ENCODE measurements at regions not wholly inside any gene's neighbourhood (a gene's known extent, or its start where the extent isn't known, plus 50 kb on each side); places are given as distances from the start of the nearest gene placed in this dataset.

DNA sequence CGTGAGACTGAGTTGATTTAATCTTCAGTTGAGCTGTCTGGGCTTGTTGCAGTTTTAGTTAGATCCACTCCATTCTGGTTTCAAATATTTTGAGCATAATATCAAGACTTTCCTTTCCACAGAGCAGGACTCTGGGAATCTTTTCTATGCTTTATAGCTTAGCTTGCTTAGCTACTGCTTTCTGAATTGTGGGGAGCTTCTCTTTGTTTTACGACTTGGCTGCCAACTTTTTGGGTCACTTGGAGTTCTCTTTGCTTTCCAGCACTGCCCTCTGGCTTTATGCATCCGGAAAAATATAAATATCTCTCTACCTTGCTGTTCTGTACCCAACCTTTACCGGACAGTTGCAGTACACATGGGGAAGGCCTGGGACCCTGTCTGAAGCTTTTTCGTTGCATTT lies 292.1 kb downstream of the STIM2 start:
- TF ChIP-seq EP300 (IDR thresholded peaks at IDR 0.05) (no peak), POLR2A (IDR thresholded peaks at IDR 0.05; ENCODE audit: low read depth) (no peak)
- TF ChIP-seq, protein P1, sequence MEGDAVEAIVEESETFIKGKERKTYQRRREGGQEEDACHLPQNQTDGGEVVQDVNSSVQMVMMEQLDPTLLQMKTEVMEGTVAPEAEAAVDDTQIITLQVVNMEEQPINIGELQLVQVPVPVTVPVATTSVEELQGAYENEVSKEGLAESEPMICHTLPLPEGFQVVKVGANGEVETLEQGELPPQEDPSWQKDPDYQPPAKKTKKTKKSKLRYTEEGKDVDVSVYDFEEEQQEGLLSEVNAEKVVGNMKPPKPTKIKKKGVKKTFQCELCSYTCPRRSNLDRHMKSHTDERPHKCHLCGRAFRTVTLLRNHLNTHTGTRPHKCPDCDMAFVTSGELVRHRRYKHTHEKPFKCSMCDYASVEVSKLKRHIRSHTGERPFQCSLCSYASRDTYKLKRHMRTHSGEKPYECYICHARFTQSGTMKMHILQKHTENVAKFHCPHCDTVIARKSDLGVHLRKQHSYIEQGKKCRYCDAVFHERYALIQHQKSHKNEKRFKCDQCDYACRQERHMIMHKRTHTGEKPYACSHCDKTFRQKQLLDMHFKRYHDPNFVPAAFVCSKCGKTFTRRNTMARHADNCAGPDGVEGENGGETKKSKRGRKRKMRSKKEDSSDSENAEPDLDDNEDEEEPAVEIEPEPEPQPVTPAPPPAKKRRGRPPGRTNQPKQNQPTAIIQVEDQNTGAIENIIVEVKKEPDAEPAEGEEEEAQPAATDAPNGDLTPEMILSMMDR (IDR thresholded peaks at IDR 0.05) = no peak

Data from esophagus muscularis mucosa (tissue), 4 donors.